ENCODE measurements at regions not wholly inside any gene's neighbourhood (a gene's known extent, or its start where the extent isn't known, plus 50 kb on each side); places are given as distances from the start of the nearest gene placed in this dataset.

- TF ChIP-seq EZH2 (conservative IDR thresholded peaks at IDR 0.05; ENCODE audit: low read depth, low read length) (no peak), ZNF629 (CRISPR knock-in tag; conservative IDR thresholded peaks at IDR 0.05) (no peak), ZBTB21 (CRISPR knock-in tag; IDR thresholded peaks at IDR 0.05) (no peak), CTCF (CRISPR knock-in tag; IDR thresholded peaks at IDR 0.05) (no peak), POLR2A (IDR thresholded peaks at IDR 0.05; ENCODE audit: insufficient read depth in 1 of 2, low read depth in 2 of 2, low read length in 2 of 2) (no peak), MXI1 (IDR thresholded peaks at IDR 0.05; ENCODE audit: borderline replicate concordance, low read depth, low read length) (no peak), PHF8 (CRISPR knock-in tag; IDR thresholded peaks at IDR 0.05) (no peak), NFYC (CRISPR knock-in tag; IDR thresholded peaks at IDR 0.05) (no peak), ZNF746 (CRISPR knock-in tag; IDR thresholded peaks at IDR 0.05) (no peak)
Observed at GRCh38 chr20:7579888-7580287, 360.4 kb downstream of the HAO1 start.
